ENCODE measurements at regions not wholly inside any gene's neighbourhood (a gene's known extent, or its start where the extent isn't known, plus 50 kb on each side); places are given as distances from the start of the nearest gene placed in this dataset.
A peak's percentile ranks its signal among the peaks of the same experiment; 100 is the strongest.

GRCh38 chrX:125620715-125621587, 301.3 kb downstream of the TEX13C start:
- no peak overlapping the region for H3K4me3 ChIP-seq (replicated peaks in 1 of 2; ENCODE audit: low read depth in 2 of 2, low read length in 2 of 2)
- no peak for TF ChIP-seq CTCF (IDR thresholded peaks at IDR 0.05; ENCODE audit: low read depth, low read length)
- DNase-seq (ENCODE audit: low read depth in 2 of 2): no peak

GRCh38 chrX:125621588-125621927, 301.9 kb downstream of the TEX13C start:
- DNase-seq (ENCODE audit: low read depth in 2 of 2): no peak
- no peak for TF ChIP-seq CTCF (IDR thresholded peaks at IDR 0.05; ENCODE audit: low read depth, low read length)
- H3K4me3 ChIP-seq (replicated peaks in 1 of 2; ENCODE audit: low read depth in 2 of 2, low read length in 2 of 2): no peak overlapping the region

GRCh38 chrX:125622899-125623298, 303.2 kb downstream of the TEX13C start:
- peak in 1 of 2 donors; percentile 3 for DNase-seq (ENCODE audit: low read depth in 2 of 2)
- H3K4me3 ChIP-seq (replicated peaks in 1 of 2; ENCODE audit: low read depth in 2 of 2, low read length in 2 of 2): no peak overlapping the region
- TF ChIP-seq CTCF (IDR thresholded peaks at IDR 0.05; ENCODE audit: low read depth, low read length): no peak

- no peak for TF ChIP-seq CTCF (IDR thresholded peaks at IDR 0.05; ENCODE audit: low read depth, low read length)
- H3K4me3 ChIP-seq (replicated peaks in 1 of 2; ENCODE audit: low read depth in 2 of 2, low read length in 2 of 2): no peak overlapping the region
- DNase-seq (ENCODE audit: low read depth in 2 of 2): peak in 1 of 2 donors; percentile 2
Measured at GRCh38 chrX:125627676-125628075, 308.0 kb downstream of the TEX13C start.

GRCh38 chrX:125628435-125628834, 308.8 kb downstream of the TEX13C start:
- no peak for DNase-seq (ENCODE audit: low read depth in 2 of 2)
- H3K4me3 ChIP-seq (replicated peaks in 1 of 2; ENCODE audit: low read depth in 2 of 2, low read length in 2 of 2): no peak overlapping the region
- no peak for TF ChIP-seq CTCF (IDR thresholded peaks at IDR 0.05; ENCODE audit: low read depth, low read length)

GRCh38 chrX:125641405-125641804, 321.7 kb downstream of the TEX13C start:
- no peak for TF ChIP-seq CTCF (IDR thresholded peaks at IDR 0.05; ENCODE audit: low read depth, low read length)
- DNase-seq (ENCODE audit: low read depth in 2 of 2): no peak
- no peak overlapping the region for H3K4me3 ChIP-seq (replicated peaks in 1 of 2; ENCODE audit: low read depth in 2 of 2, low read length in 2 of 2)

All from cardiac fibroblast (primary cell).